Loucy (cell line): ENCODE measurements at regions not wholly inside any gene's neighbourhood (a gene's known extent, or its start where the extent isn't known, plus 50 kb on each side); places are given as distances from the start of the nearest gene placed in this dataset.

Experiments used
- EZH2phosphoT487 ChIP-seq: fragments of 200-600 bp; IDR thresholded peaks from 2 replicates; pipeline ENCODE4 v1.6.1; 2018; ENCODE audit warnings: antibody characterized with exemption, mild to moderate bottlenecking, moderate library complexity, borderline replicate concordance
- TF ChIP-seq, protein P1 (sequence below): fragments of 200-600 bp; sonication (generic); conservative IDR thresholded peaks from 2 replicates; pipeline ENCODE4 v1.5.1; 2014; ENCODE audit warnings: mild to moderate bottlenecking, antibody characterized with exemption, low read length

GRCh38 chr13:88507909-88508308, 836.7 kb downstream of the SLITRK5 start:
- TF ChIP-seq, protein P1, sequence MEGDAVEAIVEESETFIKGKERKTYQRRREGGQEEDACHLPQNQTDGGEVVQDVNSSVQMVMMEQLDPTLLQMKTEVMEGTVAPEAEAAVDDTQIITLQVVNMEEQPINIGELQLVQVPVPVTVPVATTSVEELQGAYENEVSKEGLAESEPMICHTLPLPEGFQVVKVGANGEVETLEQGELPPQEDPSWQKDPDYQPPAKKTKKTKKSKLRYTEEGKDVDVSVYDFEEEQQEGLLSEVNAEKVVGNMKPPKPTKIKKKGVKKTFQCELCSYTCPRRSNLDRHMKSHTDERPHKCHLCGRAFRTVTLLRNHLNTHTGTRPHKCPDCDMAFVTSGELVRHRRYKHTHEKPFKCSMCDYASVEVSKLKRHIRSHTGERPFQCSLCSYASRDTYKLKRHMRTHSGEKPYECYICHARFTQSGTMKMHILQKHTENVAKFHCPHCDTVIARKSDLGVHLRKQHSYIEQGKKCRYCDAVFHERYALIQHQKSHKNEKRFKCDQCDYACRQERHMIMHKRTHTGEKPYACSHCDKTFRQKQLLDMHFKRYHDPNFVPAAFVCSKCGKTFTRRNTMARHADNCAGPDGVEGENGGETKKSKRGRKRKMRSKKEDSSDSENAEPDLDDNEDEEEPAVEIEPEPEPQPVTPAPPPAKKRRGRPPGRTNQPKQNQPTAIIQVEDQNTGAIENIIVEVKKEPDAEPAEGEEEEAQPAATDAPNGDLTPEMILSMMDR, result no peak
- TF ChIP-seq EZH2phosphoT487, result no peak
